Endothelial cell of umbilical vein (primary cell): ENCODE measurements at regions not wholly inside any gene's neighbourhood (a gene's known extent, or its start where the extent isn't known, plus 50 kb on each side); places are given as distances from the start of the nearest gene placed in this dataset.

Source experiments
- BruUV-seq: library from RNA; stranded (reverse); fragments of 400-500 nt; replicated peaks from 2 replicates; lab custom pipeline; 2021; lab: Mats Ljungman, UMichigan
- CTCF ChIA-PET: fragments of 300-600, 350-600 bp; sonication (Branson Sonifier 250); formaldehyde crosslinking; loops from one replicate; lab custom pipeline; 2021; ENCODE audit warnings: antibody characterized with exemption, inconsistent platforms; lab: Charles Lee
- POLR2A ChIA-PET: fragments of 300-600, 350-600 bp; sonication (Branson Sonifier 250); formaldehyde crosslinking; loops from one replicate; lab custom pipeline; 2021; ENCODE audit warnings: antibody characterized with exemption, inconsistent platforms; lab: Charles Lee
- DNase-seq: peaks from one replicate; pipeline ENCODE4 v3.0.0-alpha.2; 2011; ENCODE audit warnings: low read depth, low spot score
- FAIRE-seq: peaks from 2 replicates; lab custom pipeline; 2011; peaks lifted over from hg19 to GRCh38; lab: Jason Lieb, UNC
- H2AFZ ChIP-seq: 2 replicates; pipeline ENCODE4 v1.6.0; 2012; ENCODE audit warnings: low read depth, low read length, control low read depth, inconsistent platforms
- H3K27ac ChIP-seq: 2 replicates; pipeline ENCODE4 v1.5.1; 2011; ENCODE audit warnings: low read depth, mild to moderate bottlenecking, control low read depth, low read length, moderate library complexity; ENCODE audit not compliant: insufficient read depth
- H3K27me3 ChIP-seq, 2 experiments: 2 replicates each; pipeline versions ENCODE4 v1.6.0 to v1.6.1; 2011; ENCODE audit warnings: low read length in 2 of 2, mixed read lengths in 1 of 2; ENCODE audit not compliant: control insufficient read depth in 2 of 2, insufficient read depth in 2 of 2
- H3K36me3 ChIP-seq, 2 experiments: 2 replicates in 1 of 2; 3 replicates in 1 of 2; pipeline ENCODE4 v1.5.1; 2011; ENCODE audit warnings: low read length in 2 of 2, mild to moderate bottlenecking in 1 of 2, moderate library complexity in 1 of 2; ENCODE audit not compliant: control insufficient read depth in 2 of 2, insufficient read depth in 2 of 2; ENCODE audit errors: extremely low read depth in 1 of 2
- H3K4me1 ChIP-seq: 3 replicates; pipeline ENCODE4 v1.5.1; 2011; ENCODE audit warnings: mild to moderate bottlenecking, low read length; ENCODE audit not compliant: control insufficient read depth, insufficient read depth; ENCODE audit errors: extremely low read depth
- H3K4me2 ChIP-seq: 2 replicates; pipeline ENCODE4 v1.6.1; 2011; ENCODE audit warnings: low read length, control low read depth, mixed read lengths; ENCODE audit not compliant: insufficient read depth
- H3K4me3 ChIP-seq, 3 experiments: fragments of 200-600 bp in 1 of 3; sonication (generic), shearing (Covaris generic) in 1 of 3; replicated peaks in 1 of 3; 2 replicates each; pipeline ENCODE4 v1.5.1; 2011 to 2016; ENCODE audit warnings: control low read depth in 3 of 3, low read length in 3 of 3, mild to moderate bottlenecking in 2 of 3, inconsistent platforms in 1 of 3, low read depth in 1 of 3, moderate library complexity in 1 of 3; ENCODE audit not compliant: insufficient read depth in 1 of 3
- H3K79me2 ChIP-seq: 2 replicates; pipeline ENCODE4 v1.6.0; 2012; ENCODE audit warnings: low read length, inconsistent platforms; ENCODE audit not compliant: control insufficient read depth, insufficient read depth
- H3K9ac ChIP-seq: replicated peaks from 2 replicates; pipeline ENCODE3; 2011; ENCODE audit warnings: low read length, control low read depth; ENCODE audit not compliant: insufficient read depth; ENCODE audit errors: extremely low read depth
- H3K9me1 ChIP-seq: replicated peaks from 3 replicates; pipeline ENCODE4 v1.6.0; 2011; ENCODE audit warnings: mild to moderate bottlenecking, low read length; ENCODE audit not compliant: control insufficient read depth, insufficient read depth; ENCODE audit errors: extremely low read depth
- H3K9me3 ChIP-seq: replicated peaks from 2 replicates; pipeline ENCODE4 v1.5.1; 2012; ENCODE audit warnings: low read length, inconsistent platforms; ENCODE audit not compliant: control insufficient read depth, insufficient read depth
- H4K20me1 ChIP-seq: replicated peaks from 2 replicates; pipeline ENCODE3; 2011; ENCODE audit warnings: mild to moderate bottlenecking, low read length; ENCODE audit not compliant: control insufficient read depth, insufficient read depth; ENCODE audit errors: extremely low read depth
- CTCF ChIP-seq, 2 donors: IDR thresholded peaks; 1 replicate in 1 of 2; 2 replicates in 1 of 2; pipeline ENCODE4 v1.5.1; 2011; ENCODE audit warnings: low read length in 2 of 2, mild to moderate bottlenecking in 2 of 2, moderate library complexity in 2 of 2, control low read depth in 1 of 2, inconsistent platforms in 1 of 2, low read depth in 1 of 2; ENCODE audit not compliant: insufficient read depth in 1 of 2; ENCODE audit errors: extremely low read depth in 1 of 2
- EZH2 ChIP-seq: IDR thresholded peaks from 2 replicates; pipeline ENCODE4 v1.6.1; 2012; ENCODE audit warnings: borderline replicate concordance, low read depth, mild to moderate bottlenecking, moderate library complexity, low read length, inconsistent platforms; ENCODE audit not compliant: severe bottlenecking
- FOS ChIP-seq: IDR thresholded peaks from 2 replicates; pipeline ENCODE4 v1.6.1; 2011; ENCODE audit warnings: mild to moderate bottlenecking, low read length, moderate library complexity, borderline replicate concordance; ENCODE audit not compliant: insufficient read depth
- GATA2 ChIP-seq: IDR thresholded peaks from 2 replicates; pipeline ENCODE4 v1.7.0; 2011; ENCODE audit warnings: low read depth, mild to moderate bottlenecking, moderate library complexity, mixed read lengths, low read length; ENCODE audit not compliant: insufficient read length, insufficient read depth
- JUN ChIP-seq: IDR thresholded peaks from 2 replicates; pipeline ENCODE4 v1.6.1; 2011; ENCODE audit warnings: borderline replicate concordance, low read depth; ENCODE audit not compliant: insufficient read length, insufficient read depth
- MAX ChIP-seq: IDR thresholded peaks from 2 replicates; pipeline ENCODE4 v1.6.1; 2011; ENCODE audit not compliant: insufficient read depth, insufficient read length
- MYC ChIP-seq: IDR thresholded peaks from one replicate; pipeline ENCODE4 v1.6.1; 2011; ENCODE audit warnings: mild to moderate bottlenecking, low read depth, low read length
- POLR2A ChIP-seq: IDR thresholded peaks from 2 replicates; pipeline ENCODE4 v1.6.1; 2012; ENCODE audit warnings: low read depth, mild to moderate bottlenecking, control low read depth, low read length
- POLR2AphosphoS5 ChIP-seq: IDR thresholded peaks from 2 replicates; pipeline ENCODE4 v1.6.1; 2012; ENCODE audit warnings: low read depth, mild to moderate bottlenecking, control low read depth, low read length, moderate library complexity; ENCODE audit not compliant: insufficient read depth
- dilution Hi-C: fragments of 300-500 bp; cut with MboI; formaldehyde crosslinking; loops from one replicate; pipeline ENCODE4 v1.15.0; 2019; ENCODE audit warnings: low sequenced_read_pairs; ENCODE audit not compliant: extremely low pct_ligation_motif_present
- intact Hi-C: fragments of 100-400 bp; cut with micrococcal nuclease; formaldehyde crosslinking; loops from one replicate; pipeline ENCODE4 v1.10.0; 2022

- Histone ChIP-seq H4K20me1 (no peaks in the 10 kb centered on the region), H2AFZ (no peak overlapping the region), H3K27me3 (no peaks in the 10 kb centered on the region), H3K4me1 (no peaks in the 10 kb centered on the region), H3K9me1 (no peaks in the 10 kb centered on the region), H3K9me3 (no peaks in the 10 kb centered on the region), H3K9ac (no peak overlapping the region), H3K4me3 (no peak overlapping the region), H3K27ac (no peak overlapping the region), H3K79me2 (no peaks in the 10 kb centered on the region), H3K4me2 (no peak overlapping the region), H3K36me3 (no peaks in the 10 kb centered on the region)
- ChIA-PET POLR2A (no interaction called here), CTCF (no interaction called here)
- dilution Hi-C loops = no loop called here
- BruUV-seq = no TSS peak
- DNase-seq (no peak), FAIRE-seq (no peak)
- intact Hi-C loops = no loop called here
- no peak for TF ChIP-seq CTCF (IDR thresholded peaks at IDR 0.05; ENCODE audit: extremely low read depth in 1 of 2, insufficient read depth in 1 of 2, low read depth in 1 of 2, low read length in 2 of 2)
- no peak for TF ChIP-seq GATA2
- TF ChIP-seq EZH2 = no peak
- TF ChIP-seq POLR2A = no peak
- TF ChIP-seq JUN = no peak
- no peak for TF ChIP-seq MAX
- TF ChIP-seq MYC = no peak
- TF ChIP-seq POLR2AphosphoS5 = no peak
- TF ChIP-seq FOS = no peak
Measured at GRCh38 chr18:77785415-77785975, 535.8 kb downstream of the GALR1 start.
